ENCODE measurements at regions not wholly inside any gene's neighbourhood (a gene's known extent, or its start where the extent isn't known, plus 50 kb on each side); places are given as distances from the start of the nearest gene placed in this dataset.

DNA sequence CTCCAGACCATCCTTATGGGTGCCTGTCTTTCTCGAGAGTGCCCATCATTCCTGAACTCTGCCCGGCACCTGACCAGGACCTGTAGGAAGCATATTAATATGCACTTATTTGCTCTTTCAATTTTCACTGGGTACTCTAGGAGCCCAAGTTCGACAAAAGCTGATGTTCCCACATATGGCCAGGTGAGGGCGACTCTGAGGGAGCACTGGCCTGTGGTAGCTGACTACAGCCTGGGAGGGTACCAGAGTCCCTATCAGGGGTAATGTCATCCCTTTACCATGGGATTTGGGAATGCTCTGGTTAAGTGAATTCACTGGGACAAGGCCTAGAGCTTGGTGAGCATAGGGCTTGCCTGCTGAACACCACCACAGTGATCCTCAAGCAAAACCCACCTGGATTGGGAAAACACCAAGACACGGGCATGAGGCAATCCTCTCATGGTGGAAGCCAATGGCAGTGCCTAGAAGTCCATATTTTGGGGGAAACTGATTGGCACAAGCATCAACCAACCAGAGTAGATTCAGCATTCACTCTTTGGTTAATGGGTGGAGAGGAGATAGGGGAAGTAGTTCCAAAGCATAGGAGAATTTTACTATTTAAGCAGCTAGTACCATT, 112.2 kb downstream of the MTX3 start:
- Histone ChIP-seq H4K20me1 (ENCODE audit: insufficient read depth, low read length, poor library complexity, severe bottlenecking) (no peaks in the 10 kb centered on the region), H3K9ac (ENCODE audit: low read depth, low read length, poor library complexity, severe bottlenecking) (no peak overlapping the region), H3K9me2 (replicated peaks; ENCODE audit: low read depth, low read length) (no peaks in the 10 kb centered on the region), H3K36me3 (ENCODE audit: insufficient read depth, low read length) (no peaks in the 10 kb centered on the region), H3K4me2 (ENCODE audit: low read depth, low read length, poor library complexity, severe bottlenecking) (no peak overlapping the region), H2AFZ (ENCODE audit: low read length) (no peak overlapping the region), H3K27me3 (ENCODE audit: insufficient read depth, low read length, poor library complexity, severe bottlenecking) (no peaks in the 10 kb centered on the region), H3K4me3 (ENCODE audit: low read length, poor library complexity, severe bottlenecking) (no peak overlapping the region), H3K79me2 (ENCODE audit: insufficient read depth, low read length) (no peaks in the 10 kb centered on the region), H3K9me3 (ENCODE audit: insufficient read depth, low read depth, low read length) (no peaks in the 10 kb centered on the region), H3K4me1 (ENCODE audit: insufficient read depth, low read length, poor library complexity, severe bottlenecking) (peaks cover 7% of the 10 kb centered on the region), H3F3A (ENCODE audit: low read depth) (no peaks in the 10 kb centered on the region)
- no peak for TF ChIP-seq EZH2phosphoT487 (IDR thresholded peaks at IDR 0.05; ENCODE audit: borderline replicate concordance)
- TF ChIP-seq, protein P1, sequence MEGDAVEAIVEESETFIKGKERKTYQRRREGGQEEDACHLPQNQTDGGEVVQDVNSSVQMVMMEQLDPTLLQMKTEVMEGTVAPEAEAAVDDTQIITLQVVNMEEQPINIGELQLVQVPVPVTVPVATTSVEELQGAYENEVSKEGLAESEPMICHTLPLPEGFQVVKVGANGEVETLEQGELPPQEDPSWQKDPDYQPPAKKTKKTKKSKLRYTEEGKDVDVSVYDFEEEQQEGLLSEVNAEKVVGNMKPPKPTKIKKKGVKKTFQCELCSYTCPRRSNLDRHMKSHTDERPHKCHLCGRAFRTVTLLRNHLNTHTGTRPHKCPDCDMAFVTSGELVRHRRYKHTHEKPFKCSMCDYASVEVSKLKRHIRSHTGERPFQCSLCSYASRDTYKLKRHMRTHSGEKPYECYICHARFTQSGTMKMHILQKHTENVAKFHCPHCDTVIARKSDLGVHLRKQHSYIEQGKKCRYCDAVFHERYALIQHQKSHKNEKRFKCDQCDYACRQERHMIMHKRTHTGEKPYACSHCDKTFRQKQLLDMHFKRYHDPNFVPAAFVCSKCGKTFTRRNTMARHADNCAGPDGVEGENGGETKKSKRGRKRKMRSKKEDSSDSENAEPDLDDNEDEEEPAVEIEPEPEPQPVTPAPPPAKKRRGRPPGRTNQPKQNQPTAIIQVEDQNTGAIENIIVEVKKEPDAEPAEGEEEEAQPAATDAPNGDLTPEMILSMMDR (conservative IDR thresholded peaks at IDR 0.05; ENCODE audit: low read length), result peak; percentile 84

GRCh38 chr5:79878136-79878679, 112.9 kb downstream of the MTX3 start:
- Histone ChIP-seq H3K9me3 (ENCODE audit: insufficient read depth, low read depth, low read length) (no peaks in the 10 kb centered on the region), H3K4me3 (ENCODE audit: low read length, poor library complexity, severe bottlenecking) (no peak overlapping the region), H3K4me1 (ENCODE audit: insufficient read depth, low read length, poor library complexity, severe bottlenecking) (peaks cover 2% of the 10 kb centered on the region), H3K36me3 (ENCODE audit: insufficient read depth, low read length) (no peaks in the 10 kb centered on the region), H3F3A (ENCODE audit: low read depth) (no peaks in the 10 kb centered on the region), H2AFZ (ENCODE audit: low read length) (no peak overlapping the region), H3K9me2 (replicated peaks; ENCODE audit: low read depth, low read length) (no peaks in the 10 kb centered on the region), H3K27me3 (ENCODE audit: insufficient read depth, low read length, poor library complexity, severe bottlenecking) (no peaks in the 10 kb centered on the region), H3K79me2 (ENCODE audit: insufficient read depth, low read length) (no peaks in the 10 kb centered on the region), H3K4me2 (ENCODE audit: low read depth, low read length, poor library complexity, severe bottlenecking) (no peak overlapping the region), H4K20me1 (ENCODE audit: insufficient read depth, low read length, poor library complexity, severe bottlenecking) (no peaks in the 10 kb centered on the region), H3K9ac (ENCODE audit: low read depth, low read length, poor library complexity, severe bottlenecking) (no peak overlapping the region)
- TF ChIP-seq EZH2phosphoT487 (IDR thresholded peaks at IDR 0.05; ENCODE audit: borderline replicate concordance), result no peak
- TF ChIP-seq, protein P1 (conservative IDR thresholded peaks at IDR 0.05; ENCODE audit: low read length), result no peak

- Histone ChIP-seq H3K4me2 (ENCODE audit: low read depth, low read length, poor library complexity, severe bottlenecking) (no peak overlapping the region), H3F3A (ENCODE audit: low read depth) (no peaks in the 10 kb centered on the region), H3K4me1 (ENCODE audit: insufficient read depth, low read length, poor library complexity, severe bottlenecking) (no peaks in the 10 kb centered on the region), H3K79me2 (ENCODE audit: insufficient read depth, low read length) (no peaks in the 10 kb centered on the region), H3K4me3 (ENCODE audit: low read length, poor library complexity, severe bottlenecking) (no peak overlapping the region), H4K20me1 (ENCODE audit: insufficient read depth, low read length, poor library complexity, severe bottlenecking) (no peaks in the 10 kb centered on the region), H3K9ac (ENCODE audit: low read depth, low read length, poor library complexity, severe bottlenecking) (no peak overlapping the region), H3K36me3 (ENCODE audit: insufficient read depth, low read length) (no peaks in the 10 kb centered on the region), H2AFZ (ENCODE audit: low read length) (no peak overlapping the region), H3K27me3 (ENCODE audit: insufficient read depth, low read length, poor library complexity, severe bottlenecking) (no peaks in the 10 kb centered on the region), H3K9me2 (replicated peaks; ENCODE audit: low read depth, low read length) (no peaks in the 10 kb centered on the region), H3K9me3 (ENCODE audit: insufficient read depth, low read depth, low read length) (no peaks in the 10 kb centered on the region)
- TF ChIP-seq, protein P1 (conservative IDR thresholded peaks at IDR 0.05; ENCODE audit: low read length), result no peak
- no peak for TF ChIP-seq EZH2phosphoT487 (IDR thresholded peaks at IDR 0.05; ENCODE audit: borderline replicate concordance)
Measured at GRCh38 chr5:79876456-79876855, 114.6 kb downstream of the MTX3 start.

Data from Loucy (cell line).